GM18868 (cell line): ENCODE measurements at regions not wholly inside any gene's neighbourhood (a gene's known extent, or its start where the extent isn't known, plus 50 kb on each side); places are given as distances from the start of the nearest gene placed in this dataset.
"Not testable (repeated sequence)": the region's sequence is repeated elsewhere in the genome, so short reads cannot be mapped to it uniquely, and the experiment has no call there.

Experiments
- ATAC-seq: cut with Tn5 transposase; IDR thresholded peaks from one replicate; pipeline ENCODE4 v1.9.1; 2021; ENCODE audit warnings: mild to moderate bottlenecking, moderate library complexity; ENCODE audit not compliant: unreplicated experiment

DNA sequence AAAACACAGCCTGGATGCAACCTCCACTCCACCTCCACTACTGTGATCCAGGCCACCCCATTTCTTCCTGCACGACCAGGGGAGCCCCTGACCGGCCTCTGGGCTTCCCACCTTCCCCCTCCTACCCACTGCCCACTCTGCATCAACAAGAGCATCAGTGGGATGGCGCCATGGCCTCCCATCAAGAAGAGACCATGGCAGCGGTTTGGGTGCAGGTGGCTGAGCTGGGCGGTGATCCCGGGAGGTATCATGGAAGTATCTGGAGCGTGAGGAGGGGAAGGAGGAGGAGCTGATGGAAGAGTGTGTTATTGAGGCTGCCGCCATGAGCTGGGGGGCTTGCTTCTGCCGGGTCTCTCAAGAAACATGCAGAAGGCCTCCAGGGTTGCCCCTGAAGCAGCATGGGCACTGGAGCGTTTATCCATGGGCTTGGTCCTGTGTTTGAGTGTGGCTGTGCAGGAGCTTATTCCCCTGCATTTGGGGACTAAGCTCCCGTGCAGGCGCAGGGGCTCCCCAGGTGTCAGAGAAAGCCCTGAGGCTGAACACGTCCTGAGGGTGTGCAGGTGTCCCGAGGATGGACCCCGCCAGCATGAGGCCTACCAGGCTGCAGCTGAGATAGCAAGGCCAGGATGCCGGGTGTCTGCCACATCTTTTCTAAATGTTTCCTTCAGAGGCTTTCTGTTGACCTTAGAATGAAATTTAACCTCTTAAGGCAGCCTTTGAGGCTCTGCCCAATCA is 99.2 kb upstream of the PCBD1 start:
- ATAC-seq: no peak

DNA sequence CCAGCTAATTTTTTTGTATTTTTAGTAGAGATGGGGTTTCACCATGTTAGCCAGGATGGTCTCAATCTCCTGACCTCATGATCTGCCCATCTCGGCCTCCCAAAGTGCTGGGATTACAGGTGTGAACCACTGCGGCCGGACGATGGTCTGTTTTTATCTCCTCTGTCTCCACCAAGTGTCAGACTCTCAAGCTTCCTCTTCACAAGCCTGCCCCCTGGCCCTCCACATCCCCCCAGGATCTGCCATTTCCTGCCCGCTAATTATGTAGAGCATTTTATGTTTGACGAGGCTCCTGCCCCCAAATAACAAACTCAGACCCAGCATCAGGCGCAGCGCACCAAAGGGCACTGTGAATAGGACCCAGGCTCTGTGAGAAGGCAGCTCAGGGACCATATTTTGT is 101.8 kb upstream of the PCBD1 start:
- not testable (repeated sequence) for ATAC-seq

DNA sequence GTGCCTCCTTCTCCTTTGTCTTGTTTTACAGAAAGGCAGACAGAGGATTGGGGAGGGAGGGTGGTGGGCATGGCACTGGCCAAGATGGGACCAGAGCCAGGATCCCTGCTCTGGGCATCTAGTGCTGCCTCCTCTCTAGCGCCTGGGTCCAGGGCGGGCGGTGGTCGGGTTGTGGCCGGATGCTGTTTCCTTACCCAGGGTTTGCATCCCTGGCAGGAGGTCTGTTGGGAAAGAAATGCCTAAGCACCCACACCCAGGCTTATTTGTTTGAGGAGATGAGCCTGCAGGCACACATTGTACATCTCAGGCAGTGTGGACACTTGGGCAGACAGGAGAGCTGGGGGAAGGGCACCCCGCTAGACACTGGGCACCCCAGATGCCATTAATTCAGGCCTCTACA is 102.3 kb upstream of the PCBD1 start:
- ATAC-seq: no peak

DNA sequence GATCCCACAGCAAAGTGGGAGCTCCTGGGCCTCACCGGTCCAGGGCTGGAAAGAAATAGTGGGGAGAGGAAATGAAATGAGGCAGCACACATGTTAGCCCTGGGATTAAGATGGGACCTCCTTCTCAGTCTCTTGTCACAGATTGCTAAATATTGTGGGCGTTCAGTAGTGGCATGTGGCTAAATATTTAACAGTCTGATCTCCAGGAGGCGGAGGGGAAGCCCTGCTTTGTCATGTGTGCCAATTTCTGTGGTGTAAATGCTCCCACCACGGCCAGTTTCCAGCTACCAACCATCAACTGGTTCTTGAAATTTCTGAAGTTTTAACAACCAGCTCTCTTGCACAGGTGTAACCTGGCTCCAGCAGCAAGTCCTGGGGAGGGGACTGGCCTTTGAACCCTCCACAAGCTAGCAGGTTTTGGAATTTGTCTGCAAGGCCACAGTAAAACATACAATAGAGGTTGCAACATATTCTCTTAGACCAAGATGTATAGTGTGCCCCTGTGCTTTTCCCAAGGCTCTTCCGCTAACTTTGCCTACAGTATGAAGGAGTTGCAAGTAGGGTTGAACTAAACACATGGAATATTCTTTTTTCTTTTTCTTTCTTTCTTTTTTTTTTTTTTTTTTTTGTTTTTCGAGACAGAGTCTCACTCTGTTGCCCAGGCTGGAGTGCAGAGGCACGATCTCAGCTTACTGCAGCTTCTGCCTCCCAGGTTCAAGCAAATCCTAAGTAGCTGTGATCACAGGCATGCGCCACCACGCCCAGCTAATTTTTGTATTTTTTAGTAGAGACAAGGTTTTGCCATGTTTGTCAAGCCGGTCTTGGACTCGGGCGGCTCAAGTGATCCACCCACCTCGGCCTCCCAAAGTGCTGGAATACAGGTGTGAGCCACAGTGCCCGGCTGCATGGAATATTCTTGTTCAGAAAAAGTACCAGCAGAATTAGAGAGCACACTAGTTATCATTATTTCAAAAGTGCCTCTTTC is 103.1 kb upstream of the PCBD1 start:
- ATAC-seq: no peak

DNA sequence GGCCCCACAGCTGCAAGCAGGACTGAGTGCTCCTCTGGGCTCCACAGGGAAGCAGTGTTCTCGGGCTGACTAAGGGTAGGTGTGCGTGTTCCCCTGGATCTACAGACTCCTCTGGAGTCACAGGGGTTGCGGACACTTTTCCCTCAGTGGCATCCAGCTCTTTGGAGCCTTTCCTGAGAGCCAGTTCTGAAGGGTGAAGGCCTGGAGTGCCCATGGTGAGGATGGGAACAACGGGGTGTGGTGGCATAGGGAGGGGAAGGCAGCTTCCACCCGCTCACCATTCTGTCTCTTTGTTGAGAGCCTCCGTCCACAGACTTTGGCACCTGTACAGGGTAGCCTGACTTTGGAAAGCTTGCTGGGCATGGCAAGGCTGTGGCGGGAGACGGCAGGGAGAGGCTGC is 104.1 kb upstream of the PCBD1 start:
- ATAC-seq: no peak

DNA sequence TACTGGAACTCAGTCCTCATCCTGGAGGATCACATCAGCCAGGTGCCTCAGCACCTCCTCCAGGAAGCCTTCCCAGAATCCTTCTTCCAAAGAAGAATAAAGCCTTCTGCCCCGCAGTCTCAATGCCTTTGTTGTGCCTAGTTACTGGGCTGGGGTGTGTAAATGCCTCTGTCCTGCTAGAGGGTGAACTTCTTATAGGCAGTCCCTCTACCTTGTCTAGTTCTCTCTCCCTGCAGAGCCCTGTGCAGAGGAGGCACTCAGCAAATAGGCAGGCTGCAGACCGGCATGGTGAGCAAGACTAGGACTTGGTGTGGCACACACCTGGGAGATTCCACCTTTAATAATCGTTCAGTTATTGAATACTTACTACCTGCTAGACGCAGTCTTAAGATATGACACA is 104.7 kb upstream of the PCBD1 start:
- no peak for ATAC-seq

DNA sequence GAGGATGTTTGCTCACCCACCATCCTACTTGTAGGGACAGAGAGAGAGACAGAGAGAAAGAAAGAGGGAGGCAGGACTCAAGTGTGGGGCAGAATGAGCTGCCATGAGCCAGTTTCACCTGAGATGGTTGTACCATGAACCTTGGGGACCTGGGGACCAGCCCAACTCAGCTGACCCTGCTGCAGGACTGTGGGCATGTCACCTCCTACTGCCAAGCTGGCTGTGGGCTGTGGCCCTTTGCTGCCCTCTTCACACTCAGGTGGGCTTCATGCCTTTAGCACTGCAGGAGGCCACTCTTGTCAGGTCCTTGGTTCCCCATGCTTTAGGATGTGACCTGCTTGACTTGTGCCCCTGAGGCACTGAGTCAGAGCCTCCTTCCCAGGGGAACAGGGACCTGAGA is 108.2 kb upstream of the PCBD1 start:
- ATAC-seq: no peak

DNA sequence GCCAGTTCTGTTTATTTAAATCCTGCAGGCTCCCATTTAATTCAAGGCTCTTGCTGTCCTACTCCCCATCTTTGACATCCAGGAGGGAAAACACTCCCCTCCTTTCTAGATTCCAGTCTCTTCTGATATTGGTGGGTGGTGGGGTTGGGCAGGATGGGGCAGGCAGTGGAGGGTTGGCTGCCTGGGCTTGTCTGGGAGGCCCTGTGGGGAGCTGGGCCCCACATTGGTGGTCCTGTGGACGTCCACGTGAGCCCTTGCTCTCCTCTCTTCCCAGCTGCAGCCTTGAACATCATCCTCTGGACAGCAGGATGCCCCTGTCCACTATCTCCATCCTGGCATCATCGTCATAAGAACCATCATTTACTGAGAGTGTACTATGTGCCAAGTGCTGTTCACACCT is 108.9 kb upstream of the PCBD1 start:
- ATAC-seq: no peak

DNA sequence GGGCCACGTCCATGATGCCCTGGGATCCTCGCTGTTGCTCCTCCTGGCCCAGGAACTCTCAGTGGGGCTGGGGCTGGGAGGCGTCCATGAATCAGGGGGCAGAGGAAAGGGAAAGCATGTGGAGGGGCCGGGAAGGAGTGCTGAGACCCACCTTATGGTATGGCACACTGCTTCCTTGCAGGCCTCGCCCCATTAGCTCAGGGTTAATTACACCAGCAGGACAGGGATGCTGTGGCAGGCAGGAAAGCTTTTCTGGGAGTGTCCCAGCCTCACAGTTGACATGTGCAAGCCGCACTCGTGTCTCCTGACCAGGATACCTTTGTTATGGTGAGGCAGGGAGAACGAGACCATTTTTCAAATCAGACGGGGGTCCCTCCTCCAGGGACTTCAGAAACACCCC is 109.7 kb upstream of the PCBD1 start:
- no peak for ATAC-seq

DNA sequence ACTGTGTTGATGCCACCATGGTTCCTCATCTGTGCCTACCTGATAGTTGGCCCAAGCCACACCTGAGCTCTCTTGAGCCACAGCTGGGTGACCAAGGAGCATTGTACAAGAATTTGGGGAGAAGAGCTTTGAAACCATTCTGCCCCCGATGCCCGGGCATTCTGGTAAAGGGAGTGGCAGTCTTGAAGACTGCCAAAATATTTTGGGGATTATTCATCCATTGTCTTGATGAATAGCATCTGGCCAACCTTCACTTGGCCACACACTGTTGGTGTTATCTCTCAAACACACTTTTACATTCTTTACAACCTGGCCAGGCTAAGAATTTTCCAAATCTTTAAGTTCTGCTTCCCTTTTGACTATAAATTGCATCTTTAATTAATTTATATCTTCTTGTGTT is 113.1 kb upstream of the PCBD1 start:
- ATAC-seq: no peak

DNA sequence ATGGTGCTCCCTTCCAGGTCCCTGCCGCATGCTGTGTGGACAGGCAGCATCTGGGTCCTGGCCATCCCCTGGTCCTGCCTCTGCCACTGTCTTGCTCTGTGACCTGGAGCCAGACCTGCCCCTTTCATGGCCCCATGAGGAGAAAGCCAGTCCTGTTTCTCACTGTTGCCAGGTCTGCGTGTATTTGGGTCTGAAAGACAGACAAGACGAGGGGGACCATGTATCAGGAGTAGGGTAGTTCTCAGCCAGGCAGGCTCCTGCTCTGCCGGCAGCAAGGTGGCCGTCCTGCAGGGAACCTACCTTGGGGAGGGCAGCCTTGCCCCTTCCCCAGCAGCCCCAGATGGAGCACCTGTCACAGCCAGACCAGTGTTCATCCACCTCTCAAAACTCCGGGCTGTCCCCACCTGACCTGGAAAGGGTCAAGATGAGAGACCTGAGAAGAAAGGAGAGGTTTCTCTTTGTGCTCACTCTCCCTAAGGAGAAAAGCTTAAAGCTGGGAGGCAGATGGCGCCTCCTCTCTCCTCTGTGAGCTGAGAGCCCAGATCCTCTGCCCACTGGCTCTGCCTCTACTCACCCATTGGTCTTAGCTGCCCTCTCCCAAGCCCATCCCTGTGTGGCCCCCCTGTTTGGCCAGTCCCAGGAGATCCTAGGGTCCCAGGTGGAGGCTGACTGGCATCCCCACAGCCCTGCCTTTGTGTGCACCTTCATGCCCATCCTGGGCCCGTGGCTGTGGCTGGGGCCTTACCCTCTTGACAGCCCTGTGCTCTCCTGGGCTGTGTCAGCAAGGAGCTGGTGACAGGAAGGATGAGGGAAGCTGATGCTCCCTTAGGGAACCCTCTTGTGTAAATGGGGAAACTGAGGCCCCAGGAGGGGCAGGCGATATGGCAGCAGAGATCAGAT is 116.1 kb upstream of the PCBD1 start:
- no peak for ATAC-seq

DNA sequence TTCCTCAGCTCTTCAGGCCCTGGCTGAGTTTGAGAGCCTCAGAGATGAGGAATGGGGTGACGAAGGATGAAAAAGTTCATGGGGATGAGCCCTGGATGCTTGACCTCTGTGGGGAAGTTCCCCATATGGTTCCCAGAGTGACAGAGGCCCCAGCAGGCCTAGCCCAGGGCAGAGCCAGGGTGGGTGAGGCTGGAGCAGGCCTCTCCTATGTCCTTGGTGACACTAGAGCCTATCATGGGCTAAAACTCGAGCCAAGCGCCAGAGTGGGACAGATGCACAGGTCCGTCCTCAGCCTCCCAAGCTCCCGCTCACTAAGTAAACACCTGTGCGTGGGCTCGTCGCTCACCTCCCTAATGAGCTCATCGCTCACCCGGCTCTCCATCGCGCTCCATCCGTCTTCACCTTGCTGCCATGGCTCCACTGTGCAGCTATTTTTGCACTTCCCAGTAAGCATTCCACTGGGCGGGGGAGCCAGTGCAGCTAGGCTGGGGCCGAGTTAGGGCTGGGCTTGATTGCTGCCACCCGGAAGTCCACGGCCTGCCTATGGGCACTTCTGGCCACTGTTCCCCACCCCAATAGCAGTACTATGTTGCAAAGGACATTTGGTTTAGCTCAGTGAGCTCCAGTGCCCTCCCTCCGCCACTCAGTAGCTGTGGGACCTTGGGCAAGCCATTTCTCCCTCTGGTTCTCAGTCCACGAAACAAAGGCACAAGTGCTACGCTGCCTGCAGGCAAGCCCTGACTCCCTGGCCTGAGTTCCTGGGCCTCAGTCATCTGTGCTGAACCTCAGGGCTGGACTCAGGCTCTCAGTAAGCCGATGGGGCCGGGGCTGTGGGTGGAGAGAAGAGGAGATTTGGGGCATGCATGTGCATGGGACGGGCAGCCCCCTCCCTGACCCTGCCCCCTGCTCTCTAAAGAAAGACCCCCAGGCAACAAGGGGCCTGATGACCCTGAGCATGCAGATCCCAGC is 117.3 kb upstream of the PCBD1 start:
- ATAC-seq: no peak

DNA sequence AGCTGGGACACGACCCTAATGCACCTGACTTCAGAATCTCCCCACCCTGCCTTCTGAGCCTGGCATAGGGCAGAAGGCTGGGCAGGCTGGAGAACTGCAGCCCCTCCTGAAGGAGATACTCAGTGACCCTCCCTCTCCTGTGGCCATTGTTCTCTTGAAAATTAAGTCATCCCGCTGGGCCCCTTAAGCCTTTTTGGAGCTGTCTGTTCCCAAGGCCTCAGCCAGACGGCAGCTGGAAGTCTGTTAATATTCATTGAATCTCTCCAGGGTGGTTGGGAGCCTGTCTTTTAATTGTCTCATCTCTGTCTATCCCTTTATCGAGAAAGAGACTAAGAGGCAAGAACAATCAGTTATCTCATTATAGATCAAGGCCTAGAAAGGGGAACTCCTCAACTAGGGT is 118.1 kb upstream of the PCBD1 start:
- ATAC-seq: no peak

DNA sequence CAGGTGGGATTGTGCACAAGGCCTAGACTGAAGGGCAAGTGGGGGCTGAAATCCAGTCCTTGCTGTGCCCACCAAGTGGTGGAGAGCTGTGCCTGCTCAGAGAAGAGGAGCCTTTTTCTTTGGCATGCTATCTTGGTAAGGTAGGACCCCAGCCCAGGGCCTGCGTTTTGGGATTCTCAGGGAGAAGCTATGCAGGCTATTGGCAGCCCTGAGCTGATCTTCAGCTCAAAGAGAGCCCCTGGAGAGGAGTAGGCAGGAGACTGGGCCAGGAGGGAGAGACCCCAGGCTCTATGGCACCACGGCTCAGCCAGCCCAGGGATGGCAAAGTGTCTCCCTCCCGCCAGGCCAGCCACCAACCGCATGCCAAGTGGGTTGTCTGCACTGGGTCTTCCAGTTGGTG is 119.2 kb upstream of the PCBD1 start:
- no peak for ATAC-seq

DNA sequence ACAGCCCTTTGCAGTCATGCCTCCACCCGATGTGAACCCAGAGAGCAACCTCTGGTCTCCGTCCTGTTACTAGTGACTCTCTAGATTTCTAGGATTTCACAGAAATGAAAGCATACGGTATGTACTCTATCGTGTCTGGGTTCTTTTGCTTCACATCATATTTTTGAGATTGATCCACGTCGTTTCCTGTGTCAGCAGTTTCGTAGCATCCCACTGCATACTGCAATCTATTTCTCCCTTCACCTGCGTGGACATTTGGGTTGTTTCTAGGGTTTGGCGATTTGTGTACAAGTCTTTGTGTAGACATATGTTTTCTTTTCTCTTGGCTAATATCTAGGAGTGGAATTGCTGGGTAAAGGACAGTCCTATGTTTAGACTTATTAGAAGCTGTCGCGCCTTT is 119.8 kb upstream of the PCBD1 start:
- ATAC-seq: no peak

DNA sequence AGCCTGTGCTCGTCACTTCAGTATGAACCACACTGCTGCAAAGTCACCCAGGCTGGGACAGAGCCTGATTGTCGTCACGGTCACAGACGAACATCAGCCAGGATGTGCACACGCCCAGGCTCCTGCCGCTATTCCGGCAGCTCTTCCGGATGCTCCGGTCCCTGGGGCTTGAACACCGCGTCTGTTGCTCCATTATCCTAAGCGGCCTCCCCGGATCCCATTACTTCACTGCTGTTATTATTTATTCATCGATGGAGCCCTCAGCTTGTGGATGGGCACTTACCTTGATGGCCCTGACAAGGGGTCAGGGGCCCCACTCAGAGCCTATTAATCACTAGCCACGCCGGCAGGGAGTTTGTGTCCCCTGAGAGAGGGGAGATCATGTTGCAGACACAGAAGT is 120.8 kb upstream of the PCBD1 start:
- ATAC-seq: no peak

DNA sequence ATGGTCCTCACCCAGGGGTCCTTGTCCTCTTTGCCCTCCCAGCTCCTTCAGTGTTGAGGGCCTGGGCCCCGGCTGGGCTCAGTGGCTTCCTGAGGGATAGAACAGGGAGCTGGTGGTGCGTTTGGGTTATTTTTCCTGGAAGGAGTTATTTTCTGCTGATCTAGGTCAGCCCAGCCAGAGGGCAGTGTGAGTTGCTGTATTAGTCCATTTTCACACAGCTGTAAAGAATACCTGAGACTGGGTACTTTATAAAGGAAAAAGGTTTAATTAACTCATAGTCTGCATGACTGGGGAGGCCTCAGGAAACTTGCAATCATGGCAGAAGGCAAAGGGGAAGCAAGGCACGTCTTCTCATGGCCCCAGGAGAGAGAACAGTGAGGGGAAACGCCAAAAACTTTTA is 122.4 kb upstream of the PCBD1 start:
- no peak for ATAC-seq

DNA sequence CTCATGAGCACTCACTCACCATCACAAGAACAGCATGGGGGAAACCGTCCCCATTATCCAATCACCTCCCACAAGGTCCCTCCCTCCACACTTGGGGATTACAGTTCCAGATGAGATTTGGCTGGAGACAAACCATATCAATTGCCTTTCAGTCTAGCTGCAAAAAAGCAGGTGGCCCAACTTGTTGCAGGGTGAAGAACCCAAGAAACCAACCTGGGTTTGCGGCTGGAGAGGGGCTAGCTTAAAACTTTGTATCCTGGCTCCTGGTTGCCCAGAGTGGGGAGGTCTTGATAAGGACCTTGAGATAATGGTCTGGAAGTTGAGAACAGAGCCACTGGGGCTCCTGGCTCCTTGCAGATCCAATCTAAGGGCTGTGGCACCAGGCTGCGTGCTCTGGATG is 122.8 kb upstream of the PCBD1 start:
- ATAC-seq: no peak

DNA sequence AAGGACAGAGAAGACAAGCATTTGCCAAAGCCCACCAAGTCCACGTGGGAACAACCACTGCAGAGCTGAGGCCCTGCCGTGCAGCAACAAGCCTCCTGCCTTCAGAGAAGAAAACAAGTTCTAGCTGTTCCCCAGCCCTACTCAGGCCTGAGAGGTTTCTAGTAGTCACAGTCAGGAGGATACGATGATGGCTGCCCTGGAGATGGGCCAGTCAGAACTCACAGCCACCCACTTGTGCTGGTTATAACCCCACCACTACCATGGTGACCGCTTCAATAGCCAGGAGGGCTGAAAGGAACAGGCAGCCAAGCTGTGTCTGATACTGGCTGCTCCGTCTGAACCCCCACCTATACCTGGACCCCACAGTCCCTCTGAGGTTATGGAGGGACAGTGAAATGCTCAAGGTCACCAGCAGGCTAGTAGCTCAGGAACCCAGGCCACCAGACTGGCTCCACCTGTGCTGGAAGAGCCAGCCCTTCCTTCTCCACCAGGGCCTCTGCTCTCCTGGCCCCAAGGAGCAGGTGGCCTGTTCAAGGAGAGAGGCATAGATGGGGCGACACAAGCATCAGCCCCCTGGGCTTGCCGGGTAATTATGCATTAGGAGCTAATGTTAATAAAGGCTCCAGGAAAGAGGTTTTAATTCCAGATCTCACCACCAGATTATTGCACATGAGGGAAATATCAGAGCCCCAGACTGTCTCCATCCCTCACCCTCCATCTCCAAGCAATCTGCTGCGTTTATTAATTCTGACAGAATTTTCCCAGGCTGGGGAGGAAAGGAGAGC is 125.8 kb upstream of the PCBD1 start:
- ATAC-seq: no peak
